ENCODE measurements at regions not wholly inside any gene's neighbourhood (a gene's known extent, or its start where the extent isn't known, plus 50 kb on each side); places are given as distances from the start of the nearest gene placed in this dataset.

GRCh38 chr15:81758818-81759284 is 287.0 kb downstream of the MEX3B start:
- peak; percentile 38; the same call in 1 of the 2 replicates for ATAC-seq

GRCh38 chr15:81755626-81756025 is 290.2 kb downstream of the MEX3B start:
- H3K36me3 Mint-ChIP-seq = no peaks in the 10 kb centered on the region; the same call in 1 of the 2 replicates
- no peak for ATAC-seq
- H3K9me3 Mint-ChIP-seq = no peaks in the 10 kb centered on the region
- POLR2A ChIA-PET = no interaction called here
- H3K27me3 Mint-ChIP-seq (ENCODE audit: low read depth) = no peaks in the 10 kb centered on the region; the same call in 1 of the 2 replicates
- H3K4me1 Mint-ChIP-seq = peaks cover 66% of the 10 kb centered on the region
- H3K4me3 Mint-ChIP-seq = no peak overlapping the region
- no peak for TF ChIP-seq FOXJ3 (CRISPR knock-in tag; IDR thresholded peaks at IDR 0.05; ENCODE audit: borderline replicate concordance)
- TF ChIP-seq RELA (CRISPR knock-in tag; IDR thresholded peaks at IDR 0.05; ENCODE audit: borderline replicate concordance) = no peak
- TF ChIP-seq NFE2L1 (CRISPR knock-in tag; IDR thresholded peaks at IDR 0.05) = no peak
- TF ChIP-seq CDX4 (CRISPR knock-in tag; IDR thresholded peaks at IDR 0.05; ENCODE audit: borderline replicate concordance) = no peak
- TF ChIP-seq MAX (CRISPR knock-in tag; IDR thresholded peaks at IDR 0.05) = no peak
- no peak for TF ChIP-seq ELF4 (CRISPR knock-in tag; IDR thresholded peaks at IDR 0.05; ENCODE audit: low read depth)
- no peak overlapping the region for H3K27ac Mint-ChIP-seq
- CTCF ChIA-PET = no interaction called here
- no peak for DNase-seq (ENCODE audit: low spot score)

More at GRCh38 chr15:81758818-81759284, 287.0 kb downstream of the MEX3B start:
- Mint-ChIP-seq H3K36me3 (peaks cover 4% of the 10 kb centered on the region), H3K4me3 (no peak overlapping the region), H3K27me3 (ENCODE audit: low read depth) (no peaks in the 10 kb centered on the region; the same call in 1 of the 2 replicates), H3K4me1 (peaks cover 34% of the 10 kb centered on the region), H3K9me3 (no peaks in the 10 kb centered on the region), H3K27ac (no peak overlapping the region; the same call in 1 of the 2 replicates)
- CTCF ChIA-PET = no interaction called here
- TF ChIP-seq E2F5 (CRISPR knock-in tag; IDR thresholded peaks at IDR 0.05) = no peak
- DNase-seq (ENCODE audit: low spot score) = no peak
- POLR2A ChIA-PET = no interaction called here

GRCh38 chr15:81754078-81754477 is 291.7 kb downstream of the MEX3B start:
- POLR2A ChIA-PET = no interaction called here
- peak overlapping the region; percentile 66; the same call in 1 of the 2 replicates for H3K27ac Mint-ChIP-seq
- H3K4me1 Mint-ChIP-seq = peaks cover 56% of the 10 kb centered on the region
- no peaks in the 10 kb centered on the region for H3K27me3 Mint-ChIP-seq (ENCODE audit: low read depth)
- H3K4me3 Mint-ChIP-seq = no peak overlapping the region
- H3K9me3 Mint-ChIP-seq = no peaks in the 10 kb centered on the region
- no peak for ATAC-seq
- DNase-seq (ENCODE audit: low spot score) = no peak
- CTCF ChIA-PET = interaction anchor here (0.5 to 0.6 kb wide), 2 partner anchors 186 to 274 kb away, joined by 3 read pairs; no protein-coding TSS in a partner anchor
- no peaks in the 10 kb centered on the region for H3K36me3 Mint-ChIP-seq
- TF ChIP-seq PRRX2 (CRISPR knock-in tag; IDR thresholded peaks at IDR 0.05) = no peak
- TF ChIP-seq ATF3 (CRISPR knock-in tag; conservative IDR thresholded peaks at IDR 0.05) = no peak
- TF ChIP-seq SOX15 (CRISPR knock-in tag; IDR thresholded peaks at IDR 0.05) = no peak
- no peak for TF ChIP-seq ZSCAN18 (CRISPR knock-in tag; IDR thresholded peaks at IDR 0.05)
- TF ChIP-seq JAZF1 (CRISPR knock-in tag; IDR thresholded peaks at IDR 0.05) = no peak
- TF ChIP-seq ZNF512 (CRISPR knock-in tag; IDR thresholded peaks at IDR 0.05; ENCODE audit: borderline replicate concordance) = no peak
- TF ChIP-seq FOXP1 (CRISPR knock-in tag; IDR thresholded peaks at IDR 0.05; ENCODE audit: borderline replicate concordance) = no peak
- no peak for TF ChIP-seq ZNF317 (CRISPR knock-in tag; IDR thresholded peaks at IDR 0.05; ENCODE audit: borderline replicate concordance, low read depth)
- TF ChIP-seq ARID4B (CRISPR knock-in tag; IDR thresholded peaks at IDR 0.05; ENCODE audit: borderline replicate concordance) = no peak
- TF ChIP-seq STAT6 (CRISPR knock-in tag; conservative IDR thresholded peaks at IDR 0.05; ENCODE audit: low read depth) = no peak
